ENCODE measurements at regions not wholly inside any gene's neighbourhood (a gene's known extent, or its start where the extent isn't known, plus 50 kb on each side); places are given as distances from the start of the nearest gene placed in this dataset.

- TF ChIP-seq POLR2A (IDR thresholded peaks at IDR 0.05) (no peak), CTCF (IDR thresholded peaks at IDR 0.05) (no peak)
Measured at GRCh38 chr7:41147606-41148485, 555.0 kb downstream of the INHBA start.
